ENCODE measurements at regions not wholly inside any gene's neighbourhood (a gene's known extent, or its start where the extent isn't known, plus 50 kb on each side); places are given as distances from the start of the nearest gene placed in this dataset.

DNA sequence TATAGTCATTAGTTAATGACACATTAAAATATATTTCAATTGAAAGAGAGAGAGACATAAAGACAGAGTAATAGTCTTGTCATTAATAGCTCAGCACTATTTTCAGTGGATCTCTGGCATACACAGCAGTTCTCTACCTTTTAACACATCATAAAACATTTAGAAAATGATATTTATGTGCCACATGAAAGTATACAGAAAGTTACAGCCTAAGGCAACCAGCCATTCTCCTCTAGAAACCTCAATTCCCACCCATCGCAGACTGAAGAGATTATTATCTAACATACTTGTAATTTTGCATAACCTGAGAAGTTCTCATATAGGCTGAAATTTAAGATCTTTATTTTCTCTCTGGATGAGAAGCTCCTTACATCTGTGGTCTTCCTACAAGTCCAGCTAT, 58.7 kb upstream of the FAM83B start:
- TF ChIP-seq, protein P1, sequence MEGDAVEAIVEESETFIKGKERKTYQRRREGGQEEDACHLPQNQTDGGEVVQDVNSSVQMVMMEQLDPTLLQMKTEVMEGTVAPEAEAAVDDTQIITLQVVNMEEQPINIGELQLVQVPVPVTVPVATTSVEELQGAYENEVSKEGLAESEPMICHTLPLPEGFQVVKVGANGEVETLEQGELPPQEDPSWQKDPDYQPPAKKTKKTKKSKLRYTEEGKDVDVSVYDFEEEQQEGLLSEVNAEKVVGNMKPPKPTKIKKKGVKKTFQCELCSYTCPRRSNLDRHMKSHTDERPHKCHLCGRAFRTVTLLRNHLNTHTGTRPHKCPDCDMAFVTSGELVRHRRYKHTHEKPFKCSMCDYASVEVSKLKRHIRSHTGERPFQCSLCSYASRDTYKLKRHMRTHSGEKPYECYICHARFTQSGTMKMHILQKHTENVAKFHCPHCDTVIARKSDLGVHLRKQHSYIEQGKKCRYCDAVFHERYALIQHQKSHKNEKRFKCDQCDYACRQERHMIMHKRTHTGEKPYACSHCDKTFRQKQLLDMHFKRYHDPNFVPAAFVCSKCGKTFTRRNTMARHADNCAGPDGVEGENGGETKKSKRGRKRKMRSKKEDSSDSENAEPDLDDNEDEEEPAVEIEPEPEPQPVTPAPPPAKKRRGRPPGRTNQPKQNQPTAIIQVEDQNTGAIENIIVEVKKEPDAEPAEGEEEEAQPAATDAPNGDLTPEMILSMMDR (conservative IDR thresholded peaks at IDR 0.05; ENCODE audit: low read depth in 2 of 2): no peak
- TF ChIP-seq ZNF114 (CRISPR knock-in tag; IDR thresholded peaks at IDR 0.05): no peak
- TF ChIP-seq EZH2 (IDR thresholded peaks at IDR 0.05; ENCODE audit: low read depth, unreplicated experiment): no peak
- TF ChIP-seq, protein P2, sequence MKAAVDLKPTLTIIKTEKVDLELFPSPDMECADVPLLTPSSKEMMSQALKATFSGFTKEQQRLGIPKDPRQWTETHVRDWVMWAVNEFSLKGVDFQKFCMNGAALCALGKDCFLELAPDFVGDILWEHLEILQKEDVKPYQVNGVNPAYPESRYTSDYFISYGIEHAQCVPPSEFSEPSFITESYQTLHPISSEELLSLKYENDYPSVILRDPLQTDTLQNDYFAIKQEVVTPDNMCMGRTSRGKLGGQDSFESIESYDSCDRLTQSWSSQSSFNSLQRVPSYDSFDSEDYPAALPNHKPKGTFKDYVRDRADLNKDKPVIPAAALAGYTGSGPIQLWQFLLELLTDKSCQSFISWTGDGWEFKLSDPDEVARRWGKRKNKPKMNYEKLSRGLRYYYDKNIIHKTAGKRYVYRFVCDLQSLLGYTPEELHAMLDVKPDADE (IDR thresholded peaks at IDR 0.05): no peak
- no peak for TF ChIP-seq JUNB (IDR thresholded peaks at IDR 0.05; ENCODE audit: unreplicated experiment)
- no peak for TF ChIP-seq POLR2AphosphoS5 (IDR thresholded peaks at IDR 0.05; ENCODE audit: low read depth)
- TF ChIP-seq CREB1 (CRISPR knock-in tag; IDR thresholded peaks at IDR 0.05; ENCODE audit: low read depth): no peak
- TF ChIP-seq, protein P3, sequence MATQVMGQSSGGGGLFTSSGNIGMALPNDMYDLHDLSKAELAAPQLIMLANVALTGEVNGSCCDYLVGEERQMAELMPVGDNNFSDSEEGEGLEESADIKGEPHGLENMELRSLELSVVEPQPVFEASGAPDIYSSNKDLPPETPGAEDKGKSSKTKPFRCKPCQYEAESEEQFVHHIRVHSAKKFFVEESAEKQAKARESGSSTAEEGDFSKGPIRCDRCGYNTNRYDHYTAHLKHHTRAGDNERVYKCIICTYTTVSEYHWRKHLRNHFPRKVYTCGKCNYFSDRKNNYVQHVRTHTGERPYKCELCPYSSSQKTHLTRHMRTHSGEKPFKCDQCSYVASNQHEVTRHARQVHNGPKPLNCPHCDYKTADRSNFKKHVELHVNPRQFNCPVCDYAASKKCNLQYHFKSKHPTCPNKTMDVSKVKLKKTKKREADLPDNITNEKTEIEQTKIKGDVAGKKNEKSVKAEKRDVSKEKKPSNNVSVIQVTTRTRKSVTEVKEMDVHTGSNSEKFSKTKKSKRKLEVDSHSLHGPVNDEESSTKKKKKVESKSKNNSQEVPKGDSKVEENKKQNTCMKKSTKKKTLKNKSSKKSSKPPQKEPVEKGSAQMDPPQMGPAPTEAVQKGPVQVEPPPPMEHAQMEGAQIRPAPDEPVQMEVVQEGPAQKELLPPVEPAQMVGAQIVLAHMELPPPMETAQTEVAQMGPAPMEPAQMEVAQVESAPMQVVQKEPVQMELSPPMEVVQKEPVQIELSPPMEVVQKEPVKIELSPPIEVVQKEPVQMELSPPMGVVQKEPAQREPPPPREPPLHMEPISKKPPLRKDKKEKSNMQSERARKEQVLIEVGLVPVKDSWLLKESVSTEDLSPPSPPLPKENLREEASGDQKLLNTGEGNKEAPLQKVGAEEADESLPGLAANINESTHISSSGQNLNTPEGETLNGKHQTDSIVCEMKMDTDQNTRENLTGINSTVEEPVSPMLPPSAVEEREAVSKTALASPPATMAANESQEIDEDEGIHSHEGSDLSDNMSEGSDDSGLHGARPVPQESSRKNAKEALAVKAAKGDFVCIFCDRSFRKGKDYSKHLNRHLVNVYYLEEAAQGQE (IDR thresholded peaks at IDR 0.05; ENCODE audit: unreplicated experiment): no peak
- TF ChIP-seq STAT1 (IDR thresholded peaks at IDR 0.05; ENCODE audit: unreplicated experiment): no peak
- TF ChIP-seq EZH2phosphoT487 (IDR thresholded peaks at IDR 0.05; ENCODE audit: unreplicated experiment): no peak
- TF ChIP-seq, protein P4, sequence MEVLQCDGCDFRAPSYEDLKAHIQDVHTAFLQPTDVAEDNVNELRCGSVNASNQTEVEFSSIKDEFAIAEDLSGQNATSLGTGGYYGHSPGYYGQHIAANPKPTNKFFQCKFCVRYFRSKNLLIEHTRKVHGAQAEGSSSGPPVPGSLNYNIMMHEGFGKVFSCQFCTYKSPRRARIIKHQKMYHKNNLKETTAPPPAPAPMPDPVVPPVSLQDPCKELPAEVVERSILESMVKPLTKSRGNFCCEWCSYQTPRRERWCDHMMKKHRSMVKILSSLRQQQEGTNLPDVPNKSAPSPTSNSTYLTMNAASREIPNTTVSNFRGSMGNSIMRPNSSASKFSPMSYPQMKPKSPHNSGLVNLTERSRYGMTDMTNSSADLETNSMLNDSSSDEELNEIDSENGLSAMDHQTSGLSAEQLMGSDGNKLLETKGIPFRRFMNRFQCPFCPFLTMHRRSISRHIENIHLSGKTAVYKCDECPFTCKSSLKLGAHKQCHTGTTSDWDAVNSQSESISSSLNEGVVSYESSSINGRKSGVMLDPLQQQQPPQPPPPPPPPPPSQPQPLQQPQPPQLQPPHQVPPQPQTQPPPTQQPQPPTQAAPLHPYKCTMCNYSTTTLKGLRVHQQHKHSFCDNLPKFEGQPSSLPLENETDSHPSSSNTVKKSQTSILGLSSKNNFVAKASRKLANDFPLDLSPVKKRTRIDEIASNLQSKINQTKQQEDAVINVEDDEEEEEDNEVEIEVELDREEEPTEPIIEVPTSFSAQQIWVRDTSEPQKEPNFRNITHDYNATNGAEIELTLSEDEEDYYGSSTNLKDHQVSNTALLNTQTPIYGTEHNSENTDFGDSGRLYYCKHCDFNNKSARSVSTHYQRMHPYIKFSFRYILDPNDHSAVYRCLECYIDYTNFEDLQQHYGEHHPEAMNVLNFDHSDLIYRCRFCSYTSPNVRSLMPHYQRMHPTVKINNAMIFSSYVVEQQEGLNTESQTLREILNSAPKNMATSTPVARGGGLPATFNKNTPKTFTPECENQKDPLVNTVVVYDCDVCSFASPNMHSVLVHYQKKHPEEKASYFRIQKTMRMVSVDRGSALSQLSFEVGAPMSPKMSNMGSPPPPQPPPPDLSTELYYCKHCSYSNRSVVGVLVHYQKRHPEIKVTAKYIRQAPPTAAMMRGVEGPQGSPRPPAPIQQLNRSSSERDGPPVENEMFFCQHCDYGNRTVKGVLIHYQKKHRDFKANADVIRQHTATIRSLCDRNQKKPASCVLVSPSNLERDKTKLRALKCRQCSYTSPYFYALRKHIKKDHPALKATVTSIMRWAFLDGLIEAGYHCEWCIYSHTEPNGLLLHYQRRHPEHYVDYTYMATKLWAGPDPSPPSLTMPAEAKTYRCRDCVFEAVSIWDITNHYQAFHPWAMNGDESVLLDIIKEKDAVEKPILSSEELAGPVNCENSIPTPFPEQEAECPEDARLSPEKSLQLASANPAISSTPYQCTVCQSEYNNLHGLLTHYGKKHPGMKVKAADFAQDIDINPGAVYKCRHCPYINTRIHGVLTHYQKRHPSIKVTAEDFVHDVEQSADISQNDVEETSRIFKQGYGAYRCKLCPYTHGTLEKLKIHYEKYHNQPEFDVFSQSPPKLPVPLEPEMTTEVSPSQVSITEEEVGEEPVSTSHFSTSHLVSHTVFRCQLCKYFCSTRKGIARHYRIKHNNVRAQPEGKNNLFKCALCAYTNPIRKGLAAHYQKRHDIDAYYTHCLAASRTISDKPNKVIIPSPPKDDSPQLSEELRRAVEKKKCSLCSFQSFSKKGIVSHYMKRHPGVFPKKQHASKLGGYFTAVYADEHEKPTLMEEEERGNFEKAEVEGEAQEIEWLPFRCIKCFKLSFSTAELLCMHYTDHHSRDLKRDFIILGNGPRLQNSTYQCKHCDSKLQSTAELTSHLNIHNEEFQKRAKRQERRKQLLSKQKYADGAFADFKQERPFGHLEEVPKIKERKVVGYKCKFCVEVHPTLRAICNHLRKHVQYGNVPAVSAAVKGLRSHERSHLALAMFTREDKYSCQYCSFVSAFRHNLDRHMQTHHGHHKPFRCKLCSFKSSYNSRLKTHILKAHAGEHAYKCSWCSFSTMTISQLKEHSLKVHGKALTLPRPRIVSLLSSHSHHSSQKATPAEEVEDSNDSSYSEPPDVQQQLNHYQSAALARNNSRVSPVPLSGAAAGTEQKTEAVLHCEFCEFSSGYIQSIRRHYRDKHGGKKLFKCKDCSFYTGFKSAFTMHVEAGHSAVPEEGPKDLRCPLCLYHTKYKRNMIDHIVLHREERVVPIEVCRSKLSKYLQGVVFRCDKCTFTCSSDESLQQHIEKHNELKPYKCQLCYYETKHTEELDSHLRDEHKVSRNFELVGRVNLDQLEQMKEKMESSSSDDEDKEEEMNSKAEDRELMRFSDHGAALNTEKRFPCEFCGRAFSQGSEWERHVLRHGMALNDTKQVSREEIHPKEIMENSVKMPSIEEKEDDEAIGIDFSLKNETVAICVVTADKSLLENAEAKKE (CRISPR knock-in tag; IDR thresholded peaks at IDR 0.05): no peak
- TF ChIP-seq ZNF331 (CRISPR knock-in tag; IDR thresholded peaks at IDR 0.05; ENCODE audit: low read depth): no peak
- TF ChIP-seq NANOG (IDR thresholded peaks at IDR 0.05; ENCODE audit: borderline replicate concordance): no peak
